GM12878 (cell line): ENCODE measurements at regions not wholly inside any gene's neighbourhood (a gene's known extent, or its start where the extent isn't known, plus 50 kb on each side); places are given as distances from the start of the nearest gene placed in this dataset.
A peak's percentile ranks its signal among the peaks of the same experiment; 100 is the strongest.

Experiments used
- ATAC-seq: fragments of 200-7000 bp; cut with Tn5 transposase; 3 replicates; pipeline ENCODE4 v1.9.1; 2020; ENCODE audit warnings: mild to moderate bottlenecking, moderate library complexity
- BruUV-seq: library from RNA; stranded (reverse); fragments of 400-500 nt; replicated peaks from 2 replicates; lab custom pipeline; 2021; lab: Mats Ljungman, UMichigan
- CTCF ChIA-PET: fragments of 300-600 bp; sonication (Branson Sonifier 250); formaldehyde crosslinking; extraction: SDS; loops from one replicate; lab custom pipeline; 2021; ENCODE audit warnings: inconsistent platforms; lab: Yijun Ruan, JAX
- POLR2A ChIA-PET: fragments of 350-600 bp; formaldehyde crosslinking; extraction: SDS; loops from one replicate; lab custom pipeline; 2021; ENCODE audit warnings: inconsistent platforms; lab: Charles Lee
- RAD21 ChIA-PET: fragments of 300-600 bp; sonication (Branson Sonifier 250); formaldehyde crosslinking; loops from one replicate; lab custom pipeline; 2023; ENCODE audit warnings: antibody characterized with exemption; ENCODE audit not compliant: unreplicated experiment; lab: Charles Lee
- SMC1A ChIA-PET: fragments of 300-600 bp; sonication (Branson Sonifier 250); formaldehyde crosslinking; loops from one replicate; lab custom pipeline; 2023; ENCODE audit not compliant: unreplicated experiment, uncharacterized antibody; lab: Charles Lee
- DNase-seq: peaks from one replicate; pipeline ENCODE4 v3.0.0-alpha.2; 2011; ENCODE audit warnings: low read depth, low spot score
- FAIRE-seq: peaks from 3 replicates; lab custom pipeline; 2011; peaks lifted over from hg19 to GRCh38; lab: Jason Lieb, UNC
- H2AFZ ChIP-seq: 2 replicates; pipeline ENCODE4 v1.6.0; 2011; ENCODE audit warnings: low read depth, low read length, control low read depth; ENCODE audit not compliant: control insufficient read depth
- H3K27ac ChIP-seq: 2 replicates; pipeline ENCODE4 v1.5.1; 2011; ENCODE audit warnings: control low read depth; ENCODE audit not compliant: control insufficient read depth, insufficient read depth
- H3K27me3 ChIP-seq, 2 experiments: replicated peaks in 1 of 2; 2 replicates each; pipeline versions ENCODE4 v1.6.0 to v1.6.1; 2011; ENCODE audit warnings: low read length in 1 of 2; ENCODE audit not compliant: control insufficient read depth in 2 of 2, insufficient read depth in 2 of 2
- H3K36me3 ChIP-seq, 2 experiments: 2 replicates each; pipeline ENCODE4 v1.5.1; 2011; ENCODE audit warnings: low read length in 1 of 2; ENCODE audit not compliant: control insufficient read depth in 2 of 2, insufficient read depth in 2 of 2
- H3K4me1 ChIP-seq: 2 replicates; pipeline ENCODE4 v1.6.1; 2011; ENCODE audit warnings: mild to moderate bottlenecking, low read length, moderate library complexity, mixed read lengths; ENCODE audit not compliant: control insufficient read depth, insufficient read depth
- H3K4me2 ChIP-seq: 2 replicates; pipeline ENCODE4 v1.6.0; 2011; ENCODE audit warnings: control low read depth; ENCODE audit not compliant: control insufficient read depth, insufficient read depth
- H3K4me3 ChIP-seq: fragments of 200-600 bp; sonication (generic); 2 replicates; pipeline ENCODE4 v1.5.1; 2016
- H3K79me2 ChIP-seq: 2 replicates; pipeline ENCODE4 v1.6.0; 2011; ENCODE audit warnings: low read length; ENCODE audit not compliant: control insufficient read depth, insufficient read depth
- H3K9ac ChIP-seq: 2 replicates; pipeline ENCODE4 v1.8.0; 2011; ENCODE audit warnings: low read length, control low read depth, mixed read lengths; ENCODE audit not compliant: control insufficient read depth, insufficient read depth
- H3K9me3 ChIP-seq: replicated peaks from 3 replicates; pipeline ENCODE4 v1.5.1; 2011; ENCODE audit warnings: mild to moderate bottlenecking, low read length; ENCODE audit not compliant: control insufficient read depth, insufficient read depth
- H4K20me1 ChIP-seq: 2 replicates; pipeline ENCODE4 v1.6.0; 2011; ENCODE audit not compliant: control insufficient read depth, insufficient read depth
- ATF3 ChIP-seq: IDR thresholded peaks from 2 replicates; pipeline ENCODE4 v1.6.1; 2011; ENCODE audit warnings: low read depth, mild to moderate bottlenecking, low read length, moderate library complexity, borderline replicate concordance; ENCODE audit errors: extremely low read depth
- CBX3 ChIP-seq: fragments of 200-600 bp; sonication (generic); IDR thresholded peaks from 2 replicates; pipeline ENCODE4 v1.6.1; 2016; ENCODE audit warnings: low read depth, borderline replicate concordance
- CEBPB ChIP-seq, 2 experiments: fragments of 150-350 bp in 1 of 2; IDR thresholded peaks; 2 replicates each; pipeline ENCODE4 v1.6.1; 2012 to 2014; ENCODE audit warnings: low read depth in 2 of 2, low read length in 2 of 2, borderline replicate concordance in 1 of 2, inconsistent platforms in 1 of 2
- EED ChIP-seq: sonication (generic); IDR thresholded peaks from 2 replicates; pipeline ENCODE4 v1.6.1; 2016; ENCODE audit warnings: antibody characterized with exemption, low read depth
- ESRRA ChIP-seq: IDR thresholded peaks from 2 replicates; pipeline ENCODE4 v1.6.1; 2012; ENCODE audit warnings: mild to moderate bottlenecking, low read length, improper control_type of control experiment
- HDAC2 ChIP-seq: fragments of 200-600 bp; sonication (generic); IDR thresholded peaks from 2 replicates; pipeline ENCODE4 v1.6.1; 2017
- MEF2B ChIP-seq: fragments of 450-650 bp; IDR thresholded peaks from 2 replicates; pipeline ENCODE4 v1.6.1; 2018; ENCODE audit warnings: mild to moderate bottlenecking, moderate library complexity; ENCODE audit not compliant: partially characterized antibody, poor library complexity, severe bottlenecking
- NBN ChIP-seq: fragments of 450-650 bp; IDR thresholded peaks from 2 replicates; pipeline ENCODE4 v1.6.1; 2016
- NR2C2 ChIP-seq: IDR thresholded peaks from 2 replicates; pipeline ENCODE4 v1.6.1; 2011; ENCODE audit warnings: borderline replicate concordance, low read depth; ENCODE audit not compliant: control insufficient read depth, insufficient read length
- RCOR1 ChIP-seq: conservative IDR thresholded peaks from 2 replicates; pipeline ENCODE4 v1.6.1; 2012; ENCODE audit warnings: low read depth, low read length, improper control_type of control experiment
- SPI1 ChIP-seq: IDR thresholded peaks from 2 replicates; pipeline ENCODE4 v1.6.1; 2011; ENCODE audit warnings: low read depth, mild to moderate bottlenecking, low read length, moderate library complexity, borderline replicate concordance; ENCODE audit not compliant: insufficient read depth
- SUZ12 ChIP-seq: fragments of 200-600 bp; sonication (generic); IDR thresholded peaks from one replicate; pipeline ENCODE4 v1.6.1; 2018; ENCODE audit warnings: antibody characterized with exemption, mild to moderate bottlenecking; ENCODE audit not compliant: unreplicated experiment
- TBL1XR1 ChIP-seq: IDR thresholded peaks from 2 replicates; pipeline ENCODE4 v1.6.1; 2012; ENCODE audit warnings: low read depth, low read length, improper control_type of control experiment
- YBX1 ChIP-seq: fragments of 450-650 bp; IDR thresholded peaks from 2 replicates; pipeline ENCODE4 v1.6.1; 2016; ENCODE audit warnings: antibody characterized with exemption
- ZNF24 ChIP-seq: fragments of 450-650 bp; IDR thresholded peaks from 2 replicates; pipeline ENCODE4 v1.6.1; 2017; ENCODE audit warnings: antibody characterized with exemption, mild to moderate bottlenecking
- ZNF687 ChIP-seq: fragments of 450-650 bp; IDR thresholded peaks from 2 replicates; pipeline ENCODE4 v1.6.1; 2017; ENCODE audit warnings: mild to moderate bottlenecking, moderate library complexity
- WGBS: methylation state at CpG from one replicate; pipeline ENCODE4 v1.1.6; 2016; ENCODE audit warnings: low lambda C conversion rate; ENCODE audit not compliant: insufficient replicate concordance, insufficient coverage; ENCODE audit errors: missing lambda C conversion rate; 5-methylcytosine and 5-hydroxymethylcytosine counted together
- in situ Hi-C: fragments of 300-500 bp; cut with MboI; formaldehyde crosslinking; loops from 9 replicates; pipeline ENCODE4 v1.14.3; 2018; ENCODE audit warnings: mixed read lengths
- intact Hi-C: fragments of 100-400 bp; cut with micrococcal nuclease; formaldehyde crosslinking; loops from one replicate; pipeline ENCODE4 v1.14.2; 2022; ENCODE audit not compliant: unreplicated experiment

GRCh38 chr6:148614602-148615001, 132.2 kb upstream of the UST start:
- BruUV-seq: no TSS peak
- Histone ChIP-seq H4K20me1 (no peaks in the 10 kb centered on the region), H3K36me3 (no peaks in the 10 kb centered on the region), H3K9me3 (peaks cover 2% of the 10 kb centered on the region; the same call in 2 of the 3 replicates), H3K27me3 (no peaks in the 10 kb centered on the region), H3K4me3 (no peak overlapping the region), H3K4me2 (no peak overlapping the region), H3K4me1 (peaks cover 4% of the 10 kb centered on the region), H2AFZ (no peak overlapping the region), H3K9ac (no peak overlapping the region), H3K27ac (no peak overlapping the region), H3K79me2 (no peaks in the 10 kb centered on the region)
- no peak for TF ChIP-seq SUZ12
- no peak for TF ChIP-seq EED
- 0 out of 2 replicates have a peak, but pooled peaks have one; percentile 10 for TF ChIP-seq SPI1
- no peak for TF ChIP-seq NR2C2
- TF ChIP-seq TBL1XR1: no peak
- WGBS: 41% methylated on average over 3 of the region's 3 CpGs
- ChIA-PET SMC1A (no interaction called here), CTCF (no interaction called here), RAD21 (no interaction called here), POLR2A (no interaction called here)
- no peak for FAIRE-seq
- in situ Hi-C loops (no loop called here), intact Hi-C loops (no loop called here)
- ATAC-seq: no peak
- no peak for DNase-seq

GRCh38 chr6:148616841-148617240, 130.0 kb upstream of the UST start:
- no peak overlapping the region for H3K9ac ChIP-seq
- TF ChIP-seq YBX1 (no peak), MEF2B (no peak), HDAC2 (no peak), CEBPB (IDR thresholded peaks at IDR 0.05; ENCODE audit: borderline replicate concordance in 1 of 2, low read depth in 2 of 2, low read length in 2 of 2) (no peak), CBX3 (no peak), ESRRA (no peak), ATF3 (no peak), RCOR1 (no peak), SPI1 (no peak), NBN (no peak), ZNF687 (no peak), EED (no peak), ZNF24 (no peak)

More at GRCh38 chr6:148616841-148617240, 130.0 kb upstream of the UST start:
- RAD21 ChIA-PET: no interaction called here
- Histone ChIP-seq H3K27ac (no peak overlapping the region), H3K4me1 (peaks cover 20% of the 10 kb centered on the region), H3K79me2 (no peaks in the 10 kb centered on the region), H3K4me2 (no peak overlapping the region), H4K20me1 (no peaks in the 10 kb centered on the region), H3K36me3 (no peaks in the 10 kb centered on the region), H2AFZ (no peak overlapping the region), H3K4me3 (no peak overlapping the region), H3K9me3 (peaks cover 2% of the 10 kb centered on the region; the same call in 2 of the 3 replicates), H3K27me3 (no peaks in the 10 kb centered on the region)
- DNase-seq: no peak
- POLR2A ChIA-PET: no interaction called here
- SMC1A ChIA-PET: no interaction called here
- CTCF ChIA-PET: interaction anchor here (0.6 kb wide), 1 partner anchor 63 kb away, joined by 5 read pairs; no protein-coding TSS in a partner anchor
- intact Hi-C loops: no loop called here
- no peak for ATAC-seq
- BruUV-seq: no TSS peak
- WGBS: 19% methylated on average over 3 of the region's 3 CpGs
- in situ Hi-C loops: no loop called here
- FAIRE-seq: no peak
